ENCODE measurements at regions not wholly inside any gene's neighbourhood (a gene's known extent, or its start where the extent isn't known, plus 50 kb on each side); places are given as distances from the start of the nearest gene placed in this dataset.

DNA sequence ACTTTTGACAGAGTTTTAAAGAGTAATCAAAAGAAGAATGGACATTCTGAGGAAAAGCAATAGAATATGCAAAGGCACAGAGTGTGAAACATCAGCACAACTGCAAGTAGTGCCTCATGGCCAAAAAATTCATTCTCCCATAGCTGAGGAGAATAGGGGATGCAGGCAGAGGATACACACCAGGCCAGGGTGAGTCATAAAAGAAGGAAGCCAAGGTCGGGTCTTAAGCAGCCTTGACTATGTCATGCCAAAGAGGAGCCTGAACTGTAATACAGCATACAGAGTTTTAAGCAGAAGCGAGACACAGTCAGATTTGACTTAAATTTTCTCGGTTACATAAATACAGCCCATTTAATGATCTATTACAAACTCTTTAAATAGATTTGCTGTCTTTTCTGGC, 165.0 kb downstream of the LNPK start:
- H3K27me3 ChIP-seq (ENCODE audit: insufficient read depth, low read length) = no peaks in the 10 kb centered on the region

DNA sequence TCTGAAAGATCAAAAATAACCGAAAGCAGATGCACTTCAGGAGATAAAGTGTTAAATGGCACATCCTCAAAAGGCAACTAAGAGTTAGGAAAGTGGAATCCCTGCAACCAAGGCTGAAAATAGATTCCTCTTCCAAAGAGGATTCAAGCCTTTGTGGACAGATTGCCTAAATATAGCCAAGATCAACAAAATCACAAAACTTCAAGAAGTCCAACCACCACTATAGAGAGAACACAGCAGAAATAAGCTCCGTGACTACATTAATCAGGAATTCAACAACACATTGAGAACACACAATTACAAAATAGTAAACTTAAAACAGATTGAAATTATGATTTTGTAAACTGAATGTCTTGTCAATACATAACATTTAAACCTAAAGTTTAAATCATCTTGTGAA, 165.7 kb downstream of the LNPK start:
- Histone ChIP-seq H2AFZ (ENCODE audit: low read length) (no peak overlapping the region), H3K4me3 (ENCODE audit: low read depth, low read length, poor library complexity, severe bottlenecking) (no peak overlapping the region), H3F3A (ENCODE audit: insufficient read depth, low read length) (no peaks in the 10 kb centered on the region), H3K4me2 (ENCODE audit: low read length) (no peak overlapping the region), H3K27me3 (ENCODE audit: insufficient read depth, low read length) (no peaks in the 10 kb centered on the region), H3K9me2 (ENCODE audit: low read depth, low read length) (no peaks in the 10 kb centered on the region), H3K79me2 (ENCODE audit: insufficient read depth, low read length) (no peaks in the 10 kb centered on the region), H3K27ac (ENCODE audit: low read depth, low read length, poor library complexity, severe bottlenecking) (no peak overlapping the region), H3K9me3 (ENCODE audit: low read length) (no peaks in the 10 kb centered on the region), H4K20me1 (ENCODE audit: insufficient read depth, low read length) (no peaks in the 10 kb centered on the region), H3K4me1 (ENCODE audit: insufficient read depth, low read length, severe bottlenecking) (no peaks in the 10 kb centered on the region), H3K9ac (ENCODE audit: low read length) (no peak overlapping the region), H3K36me3 (ENCODE audit: insufficient read depth, low read length) (no peaks in the 10 kb centered on the region)
- no peak for TF ChIP-seq EZH2 (IDR thresholded peaks at IDR 0.05; ENCODE audit: borderline replicate concordance, low read length)
- TF ChIP-seq CTCF (IDR thresholded peaks at IDR 0.05; ENCODE audit: low read length) = no peak

More for the DNA sequence above, 165.0 kb downstream of the LNPK start:
- Histone ChIP-seq H4K20me1 (ENCODE audit: insufficient read depth, low read length) (no peaks in the 10 kb centered on the region), H3K9ac (ENCODE audit: low read length) (no peak overlapping the region), H3K9me3 (ENCODE audit: low read length) (no peaks in the 10 kb centered on the region), H3K4me3 (ENCODE audit: low read depth, low read length, poor library complexity, severe bottlenecking) (no peak overlapping the region), H3F3A (ENCODE audit: insufficient read depth, low read length) (no peaks in the 10 kb centered on the region), H3K27ac (ENCODE audit: low read depth, low read length, poor library complexity, severe bottlenecking) (no peak overlapping the region), H3K4me2 (ENCODE audit: low read length) (no peak overlapping the region), H2AFZ (ENCODE audit: low read length) (no peak overlapping the region), H3K79me2 (ENCODE audit: insufficient read depth, low read length) (no peaks in the 10 kb centered on the region), H3K9me2 (ENCODE audit: low read depth, low read length) (no peaks in the 10 kb centered on the region), H3K4me1 (ENCODE audit: insufficient read depth, low read length, severe bottlenecking) (no peaks in the 10 kb centered on the region), H3K36me3 (ENCODE audit: insufficient read depth, low read length) (no peaks in the 10 kb centered on the region)
- TF ChIP-seq CTCF (IDR thresholded peaks at IDR 0.05; ENCODE audit: low read length) = no peak
- TF ChIP-seq EZH2 (IDR thresholded peaks at IDR 0.05; ENCODE audit: borderline replicate concordance, low read length) = no peak

DNA sequence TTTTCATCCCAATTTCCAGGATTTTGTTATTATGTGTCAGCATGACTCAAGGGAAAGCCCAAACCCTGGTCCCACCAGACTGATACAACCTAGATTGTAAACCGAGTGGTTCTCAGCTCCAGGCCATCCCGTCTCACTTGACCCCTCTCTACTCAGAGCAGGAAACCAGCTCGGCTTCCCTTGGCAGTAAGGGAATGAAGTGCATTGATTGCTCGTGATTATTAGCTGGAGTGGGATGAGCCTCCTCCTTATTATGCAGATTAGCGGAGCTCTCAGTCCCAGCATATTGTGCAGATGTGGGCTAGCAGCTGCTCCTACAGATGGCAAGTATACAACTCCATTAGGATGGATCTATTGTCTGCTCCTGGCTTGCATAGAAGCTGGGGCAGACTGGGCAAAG, 167.6 kb downstream of the LNPK start:
- Histone ChIP-seq H2AFZ (ENCODE audit: low read length) (no peak overlapping the region), H3K4me2 (ENCODE audit: low read length) (no peak overlapping the region), H3K27me3 (ENCODE audit: insufficient read depth, low read length) (no peaks in the 10 kb centered on the region), H3K79me2 (ENCODE audit: insufficient read depth, low read length) (no peaks in the 10 kb centered on the region), H3K36me3 (ENCODE audit: insufficient read depth, low read length) (no peaks in the 10 kb centered on the region), H3K4me3 (ENCODE audit: low read depth, low read length, poor library complexity, severe bottlenecking) (no peak overlapping the region), H3K4me1 (ENCODE audit: insufficient read depth, low read length, severe bottlenecking) (no peaks in the 10 kb centered on the region), H3K9ac (ENCODE audit: low read length) (no peak overlapping the region), H3K27ac (ENCODE audit: low read depth, low read length, poor library complexity, severe bottlenecking) (no peak overlapping the region), H3F3A (ENCODE audit: insufficient read depth, low read length) (no peaks in the 10 kb centered on the region), H4K20me1 (ENCODE audit: insufficient read depth, low read length) (no peaks in the 10 kb centered on the region), H3K9me2 (ENCODE audit: low read depth, low read length) (no peaks in the 10 kb centered on the region), H3K9me3 (ENCODE audit: low read length) (no peaks in the 10 kb centered on the region)
- no peak for TF ChIP-seq EZH2 (IDR thresholded peaks at IDR 0.05; ENCODE audit: borderline replicate concordance, low read length)
- TF ChIP-seq CTCF (IDR thresholded peaks at IDR 0.05; ENCODE audit: low read length) = no peak
